CD14-positive monocyte (primary cell): ENCODE measurements at regions not wholly inside any gene's neighbourhood (a gene's known extent, or its start where the extent isn't known, plus 50 kb on each side); places are given as distances from the start of the nearest gene placed in this dataset.

Source experiments
- DNase-seq, 3 donors: peaks; one replicate each; pipeline ENCODE4 v3.0.0-alpha.2; 2011 to 2022
- H2AFZ ChIP-seq: 2 replicates; pipeline ENCODE4 v1.6.0; 2012; ENCODE audit warnings: mild to moderate bottlenecking, low read depth, low read length, inconsistent platforms; ENCODE audit not compliant: insufficient read depth, poor library complexity, severe bottlenecking
- H3K27ac ChIP-seq, 2 donors: 1 replicate in 1 of 2; 2 replicates in 1 of 2; pipeline ENCODE4 v1.5.1; 2012 to 2013; ENCODE audit warnings: low read length in 2 of 2, control low read depth in 1 of 2, inconsistent platforms in 1 of 2, low read depth in 1 of 2, mild to moderate bottlenecking in 1 of 2
- H3K27me3 ChIP-seq, 2 donors: one replicate each; pipeline versions ENCODE4 v1.6.0 to v1.6.1; 2011 to 2013; ENCODE audit warnings: low read length in 2 of 2; ENCODE audit not compliant: control insufficient read depth in 2 of 2, insufficient read depth in 2 of 2
- H3K36me3 ChIP-seq, 2 donors: replicated peaks in 1 of 2; 1 replicate in 1 of 2; 2 replicates in 1 of 2; pipeline versions ENCODE4 v1.5.1 to v1.6.1; 2012 to 2013; ENCODE audit warnings: low read length in 2 of 2, control low read depth in 1 of 2, inconsistent platforms in 1 of 2, mild to moderate bottlenecking in 1 of 2; ENCODE audit not compliant: insufficient read depth in 2 of 2, control insufficient read depth in 1 of 2
- H3K4me1 ChIP-seq, 2 donors: 1 replicate in 1 of 2; 2 replicates in 1 of 2; pipeline versions ENCODE4 v1.5.1 to v1.6.1; 2012 to 2013; ENCODE audit warnings: low read length in 2 of 2, control low read depth in 1 of 2, inconsistent platforms in 1 of 2, mild to moderate bottlenecking in 1 of 2, moderate library complexity in 1 of 2; ENCODE audit not compliant: insufficient read depth in 2 of 2, control insufficient read depth in 1 of 2
- H3K4me2 ChIP-seq: replicated peaks from 2 replicates; pipeline ENCODE3; 2012; ENCODE audit warnings: low read length, moderate library complexity, mild to moderate bottlenecking; ENCODE audit not compliant: poor library complexity, severe bottlenecking; ENCODE audit errors: extremely low read depth
- H3K4me3 ChIP-seq, 3 experiments: fragments of 200-600 bp in 1 of 3; sonication (generic) in 1 of 3; replicated peaks in 1 of 3; 1 replicate in 2 of 3; 2 replicates in 1 of 3; pipeline ENCODE4 v1.5.1; 2011 to 2013; ENCODE audit warnings: low read length in 3 of 3, mild to moderate bottlenecking in 3 of 3, control low read depth in 2 of 3, low read depth in 2 of 3, inconsistent platforms in 1 of 3, moderate library complexity in 1 of 3
- H3K79me2 ChIP-seq: 2 replicates; pipeline ENCODE4 v1.6.0; 2012; ENCODE audit warnings: mild to moderate bottlenecking, control low read depth, inconsistent platforms, low read length, moderate library complexity; ENCODE audit not compliant: insufficient read depth
- H3K9ac ChIP-seq: 2 replicates; pipeline ENCODE4 v1.6.0; 2017; ENCODE audit warnings: low read length, mild to moderate bottlenecking; ENCODE audit not compliant: insufficient read depth, poor library complexity, severe bottlenecking
- H3K9me3 ChIP-seq, 2 donors: replicated peaks in 1 of 2; 1 replicate in 1 of 2; 2 replicates in 1 of 2; pipeline versions ENCODE4 v1.5.1 to v1.6.1; 2012 to 2013; ENCODE audit warnings: low read length in 2 of 2, control low read depth in 1 of 2; ENCODE audit not compliant: control insufficient read depth in 1 of 2, insufficient read depth in 1 of 2
- H4K20me1 ChIP-seq: 2 replicates; pipeline ENCODE4 v1.6.0; 2012; ENCODE audit warnings: mild to moderate bottlenecking, low read length, control low read depth, moderate library complexity; ENCODE audit not compliant: insufficient read depth
- H3K27ac Mint-ChIP-seq, 7 donors: one replicate each; pipeline ENCODE4 v1.8.0; 2020; ENCODE audit warnings: mild to moderate bottlenecking in 7 of 7, mixed read lengths in 7 of 7, moderate library complexity in 6 of 7, inconsistent platforms in 2 of 7
- H3K27me3 Mint-ChIP-seq, 3 donors: one replicate each; pipeline ENCODE4 v1.8.0; 2021 to 2022; ENCODE audit warnings: low read depth in 3 of 3, mild to moderate bottlenecking in 3 of 3, mixed read lengths in 3 of 3, moderate library complexity in 3 of 3, inconsistent platforms in 1 of 3
- H3K36me3 Mint-ChIP-seq, 2 donors: one replicate each; pipeline ENCODE4 v1.8.0; 2020; ENCODE audit warnings: mixed read lengths in 2 of 2, inconsistent platforms in 1 of 2, mild to moderate bottlenecking in 1 of 2
- H3K4me1 Mint-ChIP-seq: one replicate; pipeline ENCODE4 v1.8.0; 2020; ENCODE audit warnings: mild to moderate bottlenecking, mixed read lengths
- H3K4me3 Mint-ChIP-seq, 2 donors: one replicate each; pipeline ENCODE4 v1.8.0; 2020; ENCODE audit warnings: mild to moderate bottlenecking in 2 of 2, mixed read lengths in 2 of 2, moderate library complexity in 1 of 2
- H3K9me3 Mint-ChIP-seq, 7 donors: one replicate each; pipeline ENCODE4 v1.8.0; 2020 to 2022; ENCODE audit warnings: mixed read lengths in 7 of 7, mild to moderate bottlenecking in 6 of 7, moderate library complexity in 6 of 7, inconsistent platforms in 2 of 7
- CTCF ChIP-seq: fragments of 200-600 bp; IDR thresholded peaks from one replicate; pipeline ENCODE4 v1.8.0; 2022; ENCODE audit warnings: antibody characterized with exemption, mild to moderate bottlenecking
- WGBS: methylation state at CpG from one replicate; pipeline ENCODE4 v1.1.5; 2013; ENCODE audit warnings: missing lambda C conversion rate; ENCODE audit not compliant: insufficient coverage; 5-methylcytosine and 5-hydroxymethylcytosine counted together
- intact Hi-C, 2 donors: fragments of 100-400 bp; cut with micrococcal nuclease; formaldehyde crosslinking; loops; one replicate each; pipeline versions ENCODE4 v1.15.0 to v1.15.1; 2023

GRCh38 chr2:147311058-147311430 is 533.8 kb upstream of the ACVR2A start:
- WGBS = 100% methylated on average over 1 of the region's 3 CpGs
- TF ChIP-seq CTCF = no peak
- no peak overlapping the region for H2AFZ ChIP-seq
- intact Hi-C loops = no loop called here
- no peaks in the 10 kb centered on the region for H3K79me2 ChIP-seq
- no peaks in the 10 kb centered on the region for H3K27me3 Mint-ChIP-seq
- no peak for DNase-seq
- H3K4me3 Mint-ChIP-seq = no peak overlapping the region
- no peaks in the 10 kb centered on the region for H3K27me3 ChIP-seq
- no peak overlapping the region for H3K4me2 ChIP-seq
- no peaks in the 10 kb centered on the region for H3K36me3 ChIP-seq
- no peak overlapping the region for H3K27ac ChIP-seq
- H3K9me3 Mint-ChIP-seq = peaks cover 2 to 30% (median 17%) of the 10 kb centered on the region in 7 donors
- no peaks in the 10 kb centered on the region for H3K36me3 Mint-ChIP-seq
- no peak overlapping the region for H3K4me3 ChIP-seq
- no peak overlapping the region for H3K27ac Mint-ChIP-seq
- H4K20me1 ChIP-seq = no peaks in the 10 kb centered on the region
- no peaks in the 10 kb centered on the region for H3K4me1 Mint-ChIP-seq
- H3K9me3 ChIP-seq = peaks cover 4% of the 10 kb centered on the region in 2 donors
- H3K4me1 ChIP-seq = no peaks in the 10 kb centered on the region
- H3K9ac ChIP-seq = no peak overlapping the region

- no peaks in the 10 kb centered on the region for H4K20me1 ChIP-seq
- no peak overlapping the region for H3K27ac Mint-ChIP-seq
Observed at GRCh38 chr2:147310335-147311057, 534.3 kb upstream of the ACVR2A start.

More at GRCh38 chr2:147310335-147311057, 534.3 kb upstream of the ACVR2A start:
- Histone ChIP-seq H3K4me1 (no peaks in the 10 kb centered on the region), H3K4me2 (no peak overlapping the region), H3K4me3 (no peak overlapping the region), H3K79me2 (no peaks in the 10 kb centered on the region), H3K27me3 (no peaks in the 10 kb centered on the region), H3K9me3 (peaks cover 4% of the 10 kb centered on the region in 2 donors), H3K27ac (no peak overlapping the region), H2AFZ (no peak overlapping the region), H3K9ac (no peak overlapping the region), H3K36me3 (no peaks in the 10 kb centered on the region)
- no peaks in the 10 kb centered on the region for H3K27me3 Mint-ChIP-seq
- peaks cover 2 to 28% (median 16%) of the 10 kb centered on the region in 7 donors for H3K9me3 Mint-ChIP-seq
- intact Hi-C loops = no loop called here
- WGBS = no CpG with 5 or more reads among the region's 2 CpGs
- H3K4me3 Mint-ChIP-seq = no peak overlapping the region
- TF ChIP-seq CTCF = no peak
- no peak for DNase-seq
- H3K36me3 Mint-ChIP-seq = no peaks in the 10 kb centered on the region
- no peaks in the 10 kb centered on the region for H3K4me1 Mint-ChIP-seq
